ENCODE measurements at regions not wholly inside any gene's neighbourhood (a gene's known extent, or its start where the extent isn't known, plus 50 kb on each side); places are given as distances from the start of the nearest gene placed in this dataset.
"Not testable (repeated sequence)": the region's sequence is repeated elsewhere in the genome, so short reads cannot be mapped to it uniquely, and the experiment has no call there.

DNA sequence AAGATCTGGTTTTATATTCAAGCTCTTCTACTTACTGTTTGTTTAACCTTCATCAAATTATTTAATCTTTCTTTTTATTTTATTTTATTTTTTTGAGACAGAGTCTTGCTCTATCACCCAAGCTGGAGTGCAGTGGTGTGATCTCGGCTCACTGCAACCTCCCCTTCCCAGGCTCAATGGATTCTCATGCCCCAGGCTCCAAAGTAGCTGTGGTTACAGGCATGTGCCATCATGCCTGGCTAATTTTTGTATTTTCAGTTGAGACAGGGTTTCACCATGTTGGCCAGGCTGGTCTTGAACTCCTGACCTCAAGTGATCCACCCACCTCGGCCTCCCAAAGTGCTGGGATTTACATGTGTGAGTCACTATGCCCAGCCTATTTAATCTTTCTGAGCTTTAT is 821.5 kb upstream of the ATXN7L3B start:
- not testable (repeated sequence) for DNase-seq (ENCODE audit: low read depth, low spot score)

GRCh38 chr12:73719223-73719622 is 818.4 kb upstream of the ATXN7L3B start:
- no peak overlapping the region for H3K27ac ChIP-seq (ENCODE audit: low read length)
- WGBS (ENCODE audit: insufficient coverage, insufficient read length): no CpG with 5 or more reads among the region's 5 CpGs
- no peaks in the 10 kb centered on the region for H3K36me3 ChIP-seq (ENCODE audit: control insufficient read depth, insufficient read depth, low read length)
- H3K4me1 ChIP-seq (ENCODE audit: control insufficient read depth, insufficient read depth, low read length): no peaks in the 10 kb centered on the region
- no peak for DNase-seq (ENCODE audit: low read depth, low spot score)
- no peaks in the 10 kb centered on the region for H3K27me3 ChIP-seq (ENCODE audit: control insufficient read depth, insufficient read depth, low read length)
- no peaks in the 10 kb centered on the region for H3K9me3 ChIP-seq (ENCODE audit: control insufficient read depth, insufficient read depth, low read length)
- no peak overlapping the region for H3K4me3 ChIP-seq (ENCODE audit: low read length)

More for the DNA sequence above, 821.5 kb upstream of the ATXN7L3B start:
- not testable (repeated sequence) for H3K27ac ChIP-seq (ENCODE audit: low read length); H3K4me3 ChIP-seq (ENCODE audit: low read length); H3K4me1 ChIP-seq (ENCODE audit: control insufficient read depth, insufficient read depth, low read length); H3K27me3 ChIP-seq (ENCODE audit: control insufficient read depth, insufficient read depth, low read length); H3K9me3 ChIP-seq (ENCODE audit: control insufficient read depth, insufficient read depth, low read length); H3K36me3 ChIP-seq (ENCODE audit: control insufficient read depth, insufficient read depth, low read length)
- no CpG with 5 or more reads among the region's 2 CpGs for WGBS (ENCODE audit: insufficient coverage, insufficient read length)

DNA sequence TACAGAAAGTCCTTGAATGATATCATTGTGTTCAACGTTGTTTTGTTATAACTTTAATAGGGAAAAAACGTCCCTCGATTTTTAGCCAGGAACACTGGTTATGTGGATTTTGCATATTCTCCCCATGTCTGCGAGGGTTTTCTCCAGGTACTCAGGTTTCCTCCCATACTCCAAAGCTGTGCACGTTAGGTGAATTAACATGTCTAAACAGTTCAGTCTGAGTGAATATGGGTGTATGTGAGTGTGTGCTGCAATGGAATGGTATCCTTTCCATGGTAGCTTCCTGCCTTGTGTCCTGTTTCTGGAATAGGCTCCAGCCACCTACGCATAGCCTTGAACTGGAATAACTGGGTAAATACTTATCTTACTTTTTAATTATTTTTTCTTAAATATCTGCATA is 810.8 kb upstream of the ATXN7L3B start:
- Histone ChIP-seq H3K36me3 (ENCODE audit: control insufficient read depth, insufficient read depth, low read length) (no peaks in the 10 kb centered on the region), H3K4me3 (ENCODE audit: low read length) (no peak overlapping the region), H3K4me1 (ENCODE audit: control insufficient read depth, insufficient read depth, low read length) (no peaks in the 10 kb centered on the region), H3K9me3 (ENCODE audit: control insufficient read depth, insufficient read depth, low read length) (no peaks in the 10 kb centered on the region), H3K27ac (ENCODE audit: low read length) (no peak overlapping the region), H3K27me3 (ENCODE audit: control insufficient read depth, insufficient read depth, low read length) (no peaks in the 10 kb centered on the region)
- WGBS (ENCODE audit: insufficient coverage, insufficient read length): no CpG with 5 or more reads among the region's 6 CpGs
- no peak for DNase-seq (ENCODE audit: low read depth, low spot score)

DNA sequence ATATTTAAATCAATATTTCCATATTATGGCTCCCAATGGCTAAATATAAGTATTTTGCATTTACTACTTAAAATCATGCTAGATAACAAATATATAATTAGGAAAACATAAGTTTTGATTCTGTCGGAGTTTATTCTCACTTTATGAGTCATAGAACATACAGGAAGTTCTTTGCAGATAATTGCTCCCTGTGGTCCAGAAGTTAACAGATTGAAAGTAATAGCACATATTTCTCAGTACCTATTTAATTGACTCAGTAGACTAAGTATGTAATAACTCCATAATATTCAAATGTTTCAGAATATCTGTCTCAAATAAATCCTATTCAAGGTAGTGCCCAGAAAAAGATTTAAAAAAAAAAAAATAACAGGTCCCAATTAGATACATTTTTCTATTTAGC is 806.0 kb upstream of the ATXN7L3B start:
- Histone ChIP-seq H3K36me3 (ENCODE audit: control insufficient read depth, insufficient read depth, low read length) (no peaks in the 10 kb centered on the region), H3K27me3 (ENCODE audit: control insufficient read depth, insufficient read depth, low read length) (no peaks in the 10 kb centered on the region), H3K4me3 (ENCODE audit: low read length) (no peak overlapping the region), H3K9me3 (ENCODE audit: control insufficient read depth, insufficient read depth, low read length) (no peaks in the 10 kb centered on the region), H3K27ac (ENCODE audit: low read length) (no peak overlapping the region), H3K4me1 (ENCODE audit: control insufficient read depth, insufficient read depth, low read length) (no peaks in the 10 kb centered on the region)
- no peak for DNase-seq (ENCODE audit: low read depth, low spot score)
- no CpG with 5 or more reads among the region's 1 CpG for WGBS (ENCODE audit: insufficient coverage, insufficient read length)

DNA sequence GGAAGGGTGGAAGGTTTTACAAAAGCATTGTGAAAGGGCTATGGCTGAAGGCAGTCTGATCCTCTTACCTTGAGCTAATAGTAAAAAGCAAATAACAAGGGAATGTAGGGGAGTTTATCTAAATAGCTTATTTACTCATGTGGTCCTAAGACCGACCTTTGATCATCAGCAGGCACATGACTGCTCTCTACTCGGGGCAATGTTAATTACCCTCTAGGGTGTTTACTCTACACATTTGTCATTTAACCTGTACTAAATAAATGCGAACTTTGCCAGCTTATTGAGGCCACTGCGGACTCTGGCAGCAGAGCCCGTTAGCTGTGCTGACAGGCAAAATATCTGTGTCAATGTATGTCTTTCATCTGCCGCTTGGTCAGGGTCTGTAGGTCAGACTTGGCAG is 768.3 kb upstream of the ATXN7L3B start:
- Histone ChIP-seq H3K9me3 (ENCODE audit: control insufficient read depth, insufficient read depth, low read length) (no peaks in the 10 kb centered on the region; the same call in 1 of the 2 replicates), H3K4me1 (ENCODE audit: control insufficient read depth, insufficient read depth, low read length) (no peaks in the 10 kb centered on the region), H3K27me3 (ENCODE audit: control insufficient read depth, insufficient read depth, low read length) (no peaks in the 10 kb centered on the region), H3K36me3 (ENCODE audit: control insufficient read depth, insufficient read depth, low read length) (no peaks in the 10 kb centered on the region), H3K4me3 (ENCODE audit: low read length) (no peak overlapping the region), H3K27ac (ENCODE audit: low read length) (no peak overlapping the region)
- no peak for DNase-seq (ENCODE audit: low read depth, low spot score)
- WGBS (ENCODE audit: insufficient coverage, insufficient read length): no CpG with 5 or more reads among the region's 6 CpGs

DNA sequence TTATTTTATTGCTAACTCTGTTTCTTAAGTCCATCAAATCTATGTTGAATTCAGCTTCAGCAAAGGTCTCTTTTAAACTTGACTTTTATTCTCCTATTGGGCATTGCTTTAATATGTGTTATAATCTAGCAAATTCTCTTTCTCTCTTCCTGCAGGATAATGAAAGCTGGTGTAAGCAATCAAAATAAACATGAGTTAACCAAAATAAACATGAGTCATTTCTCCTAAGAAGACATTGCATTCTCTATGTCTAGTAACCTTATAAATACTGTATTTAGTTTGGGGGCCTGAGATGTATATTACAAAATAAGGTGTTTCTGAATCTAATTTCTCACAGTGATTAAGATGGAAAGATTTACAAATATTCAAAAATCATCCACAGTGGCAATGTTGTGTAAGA is 739.1 kb upstream of the ATXN7L3B start:
- Histone ChIP-seq H3K4me3 (ENCODE audit: low read length) (no peak overlapping the region), H3K27ac (ENCODE audit: low read length) (no peak overlapping the region), H3K27me3 (ENCODE audit: control insufficient read depth, insufficient read depth, low read length) (no peaks in the 10 kb centered on the region), H3K9me3 (ENCODE audit: control insufficient read depth, insufficient read depth, low read length) (0 out of 2 replicates have a peak, but pooled peaks cover 1% of the 10 kb centered on the region), H3K4me1 (ENCODE audit: control insufficient read depth, insufficient read depth, low read length) (no peaks in the 10 kb centered on the region), H3K36me3 (ENCODE audit: control insufficient read depth, insufficient read depth, low read length) (no peaks in the 10 kb centered on the region)
- DNase-seq (ENCODE audit: low read depth, low spot score): no peak

DNA sequence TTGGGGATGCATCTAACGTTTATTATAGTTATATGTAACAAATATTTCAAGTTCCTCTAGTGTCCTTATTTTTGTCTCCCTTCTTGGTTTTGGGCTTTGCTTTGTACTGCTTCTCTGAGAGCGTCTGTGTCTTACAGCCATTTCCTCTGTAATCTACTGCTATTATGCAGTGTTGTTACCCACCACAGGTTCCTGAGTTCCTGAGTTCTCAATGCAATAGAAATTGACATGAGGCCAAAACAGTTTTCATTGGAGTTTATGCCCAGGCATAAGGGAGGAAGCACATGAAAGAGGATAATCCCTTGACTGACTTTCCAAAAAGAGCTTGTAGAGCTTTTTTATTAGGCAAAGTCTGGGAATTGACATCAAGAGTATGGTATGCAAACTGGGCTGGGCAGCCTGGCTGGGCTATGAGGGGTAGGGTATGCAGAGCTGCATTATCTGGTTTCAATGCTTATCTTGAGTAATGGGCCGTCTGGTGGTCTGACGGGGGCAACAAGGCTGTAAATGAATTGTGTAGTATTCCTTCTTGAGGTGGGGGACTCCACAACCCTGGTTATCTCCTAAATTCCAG is 722.5 kb upstream of the ATXN7L3B start:
- H3K4me3 ChIP-seq (ENCODE audit: low read length): no peak overlapping the region
- DNase-seq (ENCODE audit: low read depth, low spot score): no peak
- no peak overlapping the region for H3K27ac ChIP-seq (ENCODE audit: low read length)
- H3K36me3 ChIP-seq (ENCODE audit: control insufficient read depth, insufficient read depth, low read length): no peaks in the 10 kb centered on the region
- no peaks in the 10 kb centered on the region for H3K27me3 ChIP-seq (ENCODE audit: control insufficient read depth, insufficient read depth, low read length)
- WGBS (ENCODE audit: insufficient coverage, insufficient read length): no CpG with 5 or more reads among the region's 4 CpGs
- H3K4me1 ChIP-seq (ENCODE audit: control insufficient read depth, insufficient read depth, low read length): no peaks in the 10 kb centered on the region; the same call in 1 of the 2 replicates
- H3K9me3 ChIP-seq (ENCODE audit: control insufficient read depth, insufficient read depth, low read length): no peaks in the 10 kb centered on the region

- Histone ChIP-seq H3K27me3 (ENCODE audit: control insufficient read depth, insufficient read depth, low read length) (no peaks in the 10 kb centered on the region), H3K27ac (ENCODE audit: low read length) (no peak overlapping the region), H3K4me1 (ENCODE audit: control insufficient read depth, insufficient read depth, low read length) (no peaks in the 10 kb centered on the region; the same call in 1 of the 2 replicates), H3K9me3 (ENCODE audit: control insufficient read depth, insufficient read depth, low read length) (no peaks in the 10 kb centered on the region), H3K36me3 (ENCODE audit: control insufficient read depth, insufficient read depth, low read length) (no peaks in the 10 kb centered on the region), H3K4me3 (ENCODE audit: low read length) (no peak overlapping the region)
- no CpG with 5 or more reads among the region's 2 CpGs for WGBS (ENCODE audit: insufficient coverage, insufficient read length)
- DNase-seq (ENCODE audit: low read depth, low spot score): no peak
Observed at GRCh38 chr12:73817161-73817560, 720.5 kb upstream of the ATXN7L3B start.

DNA sequence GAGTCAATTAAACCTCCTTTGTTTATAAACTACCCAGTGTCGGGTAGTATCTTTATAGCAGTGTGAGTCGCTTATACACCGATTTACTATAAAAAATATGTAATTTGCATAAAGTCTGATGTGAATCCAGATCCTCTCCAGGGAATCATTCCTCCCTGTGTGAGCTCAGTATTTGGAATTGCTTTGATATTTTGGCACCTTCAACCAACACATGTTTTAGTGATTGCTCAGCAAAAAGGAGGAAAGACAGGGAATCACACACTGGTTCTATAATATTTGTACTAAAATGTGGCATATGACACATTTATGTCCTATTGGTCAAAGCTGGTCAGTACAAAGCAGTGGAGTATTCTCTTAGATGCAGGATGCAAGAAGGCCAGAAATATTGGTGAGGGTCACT is 703.9 kb upstream of the ATXN7L3B start:
- H3K36me3 ChIP-seq (ENCODE audit: control insufficient read depth, insufficient read depth, low read length): no peaks in the 10 kb centered on the region

GRCh38 chr12:73841963-73842362 is 695.7 kb upstream of the ATXN7L3B start:
- DNase-seq (ENCODE audit: low read depth, low spot score): no peak
- Histone ChIP-seq H3K27ac (ENCODE audit: low read length) (no peak overlapping the region), H3K36me3 (ENCODE audit: control insufficient read depth, insufficient read depth, low read length) (no peaks in the 10 kb centered on the region), H3K4me1 (ENCODE audit: control insufficient read depth, insufficient read depth, low read length) (no peaks in the 10 kb centered on the region), H3K4me3 (ENCODE audit: low read length) (no peak overlapping the region), H3K9me3 (ENCODE audit: control insufficient read depth, insufficient read depth, low read length) (no peaks in the 10 kb centered on the region), H3K27me3 (ENCODE audit: control insufficient read depth, insufficient read depth, low read length) (no peaks in the 10 kb centered on the region)
- no CpG with 5 or more reads among the region's 2 CpGs for WGBS (ENCODE audit: insufficient coverage, insufficient read length)

More for the DNA sequence above, 703.9 kb upstream of the ATXN7L3B start:
- Histone ChIP-seq H3K4me1 (ENCODE audit: control insufficient read depth, insufficient read depth, low read length) (no peaks in the 10 kb centered on the region), H3K9me3 (ENCODE audit: control insufficient read depth, insufficient read depth, low read length) (no peaks in the 10 kb centered on the region), H3K27me3 (ENCODE audit: control insufficient read depth, insufficient read depth, low read length) (no peaks in the 10 kb centered on the region), H3K27ac (ENCODE audit: low read length) (no peak overlapping the region), H3K4me3 (ENCODE audit: low read length) (no peak overlapping the region)
- DNase-seq (ENCODE audit: low read depth, low spot score): no peak
- no CpG with 5 or more reads among the region's 3 CpGs for WGBS (ENCODE audit: insufficient coverage, insufficient read length)

DNA sequence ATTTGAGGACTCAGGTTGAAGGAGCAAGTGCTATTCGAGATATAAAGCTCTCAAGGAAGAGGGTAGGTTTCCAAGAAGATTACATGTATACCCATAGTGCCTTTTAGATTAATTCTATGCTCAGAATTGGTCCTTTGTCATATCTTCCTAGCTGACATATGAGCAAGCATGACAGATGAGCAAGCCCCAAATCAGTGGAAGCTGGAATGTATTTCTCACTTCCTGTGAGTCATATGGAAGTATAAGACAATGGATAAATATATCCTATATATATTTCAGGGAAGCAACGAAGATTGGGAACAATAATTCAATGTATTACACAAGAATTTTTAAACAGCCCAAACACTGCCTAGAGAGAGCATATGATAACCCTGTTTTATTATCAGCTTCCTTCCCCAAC is 674.1 kb upstream of the ATXN7L3B start:
- no peaks in the 10 kb centered on the region for H3K9me3 ChIP-seq (ENCODE audit: control insufficient read depth, insufficient read depth, low read length)

More for the DNA sequence above, 674.1 kb upstream of the ATXN7L3B start:
- Histone ChIP-seq H3K4me3 (ENCODE audit: low read length) (no peak overlapping the region), H3K36me3 (ENCODE audit: control insufficient read depth, insufficient read depth, low read length) (no peaks in the 10 kb centered on the region), H3K27ac (ENCODE audit: low read length) (no peak overlapping the region), H3K27me3 (ENCODE audit: control insufficient read depth, insufficient read depth, low read length) (no peaks in the 10 kb centered on the region), H3K4me1 (ENCODE audit: control insufficient read depth, insufficient read depth, low read length) (no peaks in the 10 kb centered on the region)
- DNase-seq (ENCODE audit: low read depth, low spot score): no peak
- no CpG with 5 or more reads among the region's 2 CpGs for whole genome bisulfite sequencing (ENCODE audit: insufficient coverage, insufficient read length)

Data from iPS DF 6.9 (cell line).